ENCODE measurements at regions not wholly inside any gene's neighbourhood (a gene's known extent, or its start where the extent isn't known, plus 50 kb on each side); places are given as distances from the start of the nearest gene placed in this dataset.

- TF ChIP-seq CTCF (conservative IDR thresholded peaks at IDR 0.05 in 1 of 2, IDR thresholded peaks at IDR 0.05 in 1 of 2; ENCODE audit: extremely low read depth in 1 of 2, insufficient read depth in 1 of 2, low read depth in 1 of 2, low read length in 2 of 2) (no peak), EZH2 (IDR thresholded peaks at IDR 0.05; ENCODE audit: borderline replicate concordance, low read length) (no peak)
These were observed 350.9 kb upstream of the HSF2 start for GRCh38 chr6:122048570-122048969.
